NCI-H446 treated with DMSO at 0.1 percent for 48 hours (cell line): ENCODE measurements at regions not wholly inside any gene's neighbourhood (a gene's known extent, or its start where the extent isn't known, plus 50 kb on each side); places are given as distances from the start of the nearest gene placed in this dataset.
"Not testable (repeated sequence)": the region's sequence is repeated elsewhere in the genome, so short reads cannot be mapped to it uniquely, and the experiment has no call there.

Experiments used
- DNase-seq: peaks from one replicate; lab custom pipeline; 2025; lab: John Stamatoyannopoulos, UW

- DNase-seq: no peak
These were observed 54.0 kb upstream of the RBFOX1 start for GRCh38 chr16:7278636-7279035.

GRCh38 chr16:7272567-7273158 is 60.0 kb upstream of the RBFOX1 start:
- no peak for DNase-seq

GRCh38 chr16:7271486-7271885 is 61.2 kb upstream of the RBFOX1 start:
- DNase-seq: no peak

DNA sequence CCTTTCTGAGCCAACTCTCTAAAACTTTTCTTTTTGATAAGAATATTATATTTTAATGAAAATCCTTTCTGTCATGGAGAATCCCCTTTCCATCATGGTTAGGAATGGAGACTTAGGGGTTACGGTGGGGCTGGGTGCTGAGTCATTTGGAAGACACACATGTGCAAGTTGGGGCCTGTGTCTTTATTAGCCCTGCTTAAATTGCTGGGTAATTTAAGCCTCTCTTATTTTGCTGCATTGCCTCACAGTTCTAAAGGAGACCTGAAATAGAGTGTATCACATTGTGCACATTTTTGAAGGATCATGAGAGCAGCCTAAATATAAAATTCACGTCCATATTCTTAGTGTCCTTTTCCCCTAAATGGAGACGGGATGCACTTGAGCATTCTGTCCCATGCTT is 61.8 kb upstream of the RBFOX1 start:
- no peak for DNase-seq

DNA sequence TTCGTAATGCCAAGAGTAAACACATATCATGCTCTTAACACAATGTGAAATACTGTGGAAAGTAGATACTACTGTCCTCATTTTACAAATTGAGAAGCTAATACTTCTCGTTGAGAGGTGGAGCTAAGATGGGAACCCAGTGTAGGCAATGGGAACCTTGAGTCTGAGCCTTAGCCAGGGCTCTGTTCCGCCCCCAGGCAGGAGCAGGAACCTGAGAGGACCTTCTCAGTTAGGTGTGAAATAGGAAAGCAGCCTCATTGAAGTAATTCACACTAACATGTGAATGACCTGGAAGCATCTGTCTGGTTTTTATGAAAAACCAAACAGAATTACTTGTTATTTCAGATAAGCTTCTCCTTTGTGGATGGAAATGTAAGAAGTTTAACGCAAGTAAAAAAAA is 62.6 kb upstream of the RBFOX1 start:
- DNase-seq: no peak

DNA sequence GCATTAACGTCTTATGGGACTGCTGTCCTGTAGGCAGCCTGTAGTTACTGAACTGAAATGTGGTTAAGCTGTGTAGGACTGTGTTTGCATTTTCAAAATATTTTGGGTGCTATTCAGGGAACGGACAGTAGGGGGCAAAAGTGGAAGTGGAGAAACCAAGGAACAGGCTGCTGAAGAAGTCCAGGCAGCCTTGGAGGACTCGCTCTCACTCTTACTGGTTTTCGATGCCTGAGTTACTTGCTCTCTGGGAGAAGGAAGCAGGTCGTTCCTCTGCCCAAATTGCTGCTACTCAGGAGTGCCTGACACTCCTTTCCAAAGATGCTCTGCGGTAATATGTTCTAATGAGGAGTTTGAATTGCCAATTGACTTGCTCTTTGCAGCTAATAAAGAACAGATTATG is 64.5 kb upstream of the RBFOX1 start:
- no peak for DNase-seq

GRCh38 chr16:7257016-7257415 is 75.6 kb upstream of the RBFOX1 start:
- no peak for DNase-seq

- no peak for DNase-seq
These were observed 86.1 kb upstream of the RBFOX1 start for GRCh38 chr16:7246578-7246977.

DNA sequence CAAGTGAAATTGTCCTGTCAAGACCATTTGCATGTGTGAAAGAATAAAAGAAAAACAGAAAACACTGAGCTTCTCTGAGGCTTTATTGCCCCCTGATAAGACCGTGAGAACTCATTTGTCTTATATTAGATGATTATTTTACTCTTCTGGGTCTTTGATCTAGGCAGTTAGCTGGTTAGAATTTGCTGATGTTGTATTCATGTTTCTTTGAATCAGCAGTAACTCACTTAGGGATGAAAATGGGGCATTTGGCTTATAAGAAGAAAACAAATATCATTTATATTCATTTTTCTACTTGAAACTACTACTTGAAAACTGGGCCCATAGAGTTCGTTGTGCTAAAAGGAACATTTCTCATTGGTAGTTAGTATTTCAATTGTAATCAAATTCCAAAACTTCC is 93.1 kb upstream of the RBFOX1 start:
- DNase-seq: no peak

DNA sequence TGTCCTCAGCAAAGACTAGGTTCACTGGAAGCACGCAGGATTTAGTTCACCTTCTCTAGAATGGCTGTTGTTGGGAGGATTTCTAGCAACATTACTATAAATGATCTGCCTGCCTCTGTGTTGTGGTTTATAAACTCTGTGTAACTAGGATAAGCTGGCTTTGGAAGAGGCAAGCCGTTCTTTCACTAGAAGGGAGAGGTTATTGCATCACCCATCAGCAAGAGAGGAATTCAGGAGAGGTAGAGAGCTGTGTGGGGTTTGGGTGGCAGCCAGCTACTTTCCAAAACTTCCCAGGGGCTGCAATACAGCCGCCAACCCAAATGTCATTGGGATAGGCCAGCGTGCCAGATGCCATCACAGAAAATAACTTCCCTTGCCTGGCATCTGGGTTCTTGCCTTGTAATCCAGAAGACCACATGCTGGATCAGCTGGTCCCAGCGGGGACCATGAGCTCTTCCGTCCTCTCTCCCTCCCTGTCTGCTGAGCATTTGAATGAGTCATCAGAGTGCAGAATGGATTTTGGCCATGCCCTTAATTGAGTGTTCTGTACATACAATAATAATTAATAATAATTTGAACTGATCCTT is 95.7 kb upstream of the RBFOX1 start:
- DNase-seq: no peak

GRCh38 chr16:7233975-7234374 is 98.7 kb upstream of the RBFOX1 start:
- DNase-seq: no peak

DNA sequence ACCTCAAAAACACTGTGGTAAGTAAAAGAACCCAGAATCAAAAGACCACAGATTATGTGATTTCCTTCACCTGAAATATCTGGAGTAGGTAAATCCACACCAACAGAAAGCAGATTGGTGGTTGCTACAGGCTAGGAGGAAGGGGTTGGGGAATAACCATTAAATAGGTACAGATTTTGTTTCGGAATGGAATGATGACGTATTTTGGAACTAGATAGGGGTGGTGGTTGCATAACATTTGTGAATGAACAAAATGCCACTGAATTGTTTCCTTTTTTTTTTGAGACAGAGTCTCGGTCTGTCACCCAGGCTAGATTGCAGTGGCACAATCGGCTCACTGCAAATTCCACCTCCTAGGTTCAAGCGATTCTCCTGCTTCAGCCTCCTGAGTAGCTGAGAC is 100.9 kb upstream of the RBFOX1 start:
- DNase-seq: no peak

GRCh38 chr16:7229433-7230218 is 103.0 kb upstream of the RBFOX1 start:
- DNase-seq: not testable (repeated sequence)

GRCh38 chr16:7227229-7227721 is 105.4 kb upstream of the RBFOX1 start:
- no peak for DNase-seq

DNA sequence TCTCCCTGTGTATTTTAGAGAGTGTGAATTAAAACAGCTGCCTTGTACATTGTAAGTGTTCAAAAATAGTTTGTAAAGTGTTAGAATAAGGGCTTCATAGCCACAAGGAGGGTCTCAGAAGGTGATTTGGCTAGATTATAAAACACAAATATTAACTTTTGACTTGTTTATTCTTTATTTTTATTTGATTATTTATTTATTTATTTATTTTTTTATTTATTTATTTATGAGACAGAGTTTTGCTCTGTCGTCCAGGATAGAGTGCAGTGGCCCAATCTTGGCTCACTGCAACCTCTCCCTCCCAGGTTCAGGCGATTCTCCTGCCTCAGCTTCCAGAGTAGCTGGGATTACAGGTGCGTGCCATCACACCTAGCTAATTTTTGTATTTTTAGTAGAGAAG is 111.5 kb upstream of the RBFOX1 start:
- DNase-seq: no peak

GRCh38 chr16:7218936-7219335 is 113.7 kb upstream of the RBFOX1 start:
- DNase-seq: no peak

GRCh38 chr16:7217797-7218196 is 114.8 kb upstream of the RBFOX1 start:
- DNase-seq: no peak

DNA sequence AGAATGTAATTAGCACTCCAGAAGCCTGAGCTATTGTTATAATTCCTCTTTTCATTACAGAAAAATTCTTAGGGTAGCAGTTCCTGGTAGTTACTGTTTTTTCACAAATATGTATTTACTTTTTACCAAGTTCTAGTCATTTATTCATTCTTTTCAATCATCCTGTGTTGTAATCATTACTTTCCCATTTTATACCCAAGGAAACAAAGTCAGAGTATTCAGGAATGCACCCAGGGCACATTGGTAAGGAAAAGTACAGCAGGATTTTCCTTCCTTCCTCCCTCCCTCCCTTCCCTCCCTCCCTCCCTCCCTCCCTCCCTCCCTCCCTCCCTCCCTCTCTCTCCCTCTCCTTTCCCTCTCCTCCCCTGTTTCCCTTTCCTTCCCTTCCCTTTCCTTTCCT is 115.9 kb upstream of the RBFOX1 start:
- no peak for DNase-seq

GRCh38 chr16:7211781-7212180 is 120.9 kb upstream of the RBFOX1 start:
- no peak for DNase-seq

- DNase-seq: no peak
These were observed 123.0 kb upstream of the RBFOX1 start for GRCh38 chr16:7209598-7209997.

- DNase-seq: no peak
These were observed 126.2 kb upstream of the RBFOX1 start for GRCh38 chr16:7206469-7206868.

DNA sequence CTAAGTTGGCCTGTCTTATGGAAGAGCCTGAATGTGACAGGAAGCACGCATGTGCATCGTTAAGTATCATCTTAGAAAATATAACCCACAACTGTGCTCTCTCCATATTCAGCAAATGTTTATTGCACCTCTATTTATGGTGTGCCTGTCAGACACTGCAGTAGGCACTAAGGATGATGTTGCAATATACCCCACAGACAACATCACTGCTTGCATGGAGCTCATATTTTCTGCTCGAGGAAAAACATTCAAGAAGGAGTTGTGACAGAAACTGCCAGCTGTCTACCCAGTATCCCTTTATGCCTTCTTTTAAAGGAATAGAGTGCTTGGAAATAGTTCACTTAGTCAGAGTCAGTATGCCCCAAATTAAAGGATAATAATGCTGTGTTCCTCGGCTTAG is 132.3 kb upstream of the RBFOX1 start:
- DNase-seq: no peak

DNA sequence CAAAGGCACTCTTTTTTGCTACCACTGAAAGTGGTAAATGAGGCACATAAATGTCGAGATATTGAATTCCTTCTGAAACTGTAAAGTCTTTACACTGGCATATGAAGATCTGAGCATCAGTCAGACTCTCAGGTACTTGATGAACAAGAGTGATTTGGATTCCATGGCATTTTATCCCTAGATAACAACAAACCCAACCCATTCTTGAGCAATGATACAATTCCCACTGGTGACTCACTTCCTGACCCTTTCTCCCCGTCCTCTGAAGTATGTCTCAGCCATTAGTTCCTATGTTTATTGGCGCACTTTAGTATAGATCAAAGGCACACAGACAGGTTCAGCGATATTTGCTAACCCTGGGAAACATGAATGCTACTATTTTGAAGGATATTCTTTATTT is 147.0 kb upstream of the RBFOX1 start:
- no peak for DNase-seq
